ENCODE measurements at regions not wholly inside any gene's neighbourhood (a gene's known extent, or its start where the extent isn't known, plus 50 kb on each side); places are given as distances from the start of the nearest gene placed in this dataset.

GRCh38 chr5:101482931-101483330 is 579.8 kb upstream of the ST8SIA4 start:
- no peak overlapping the region for H3K27ac ChIP-seq (replicated peaks)
- TF ChIP-seq REST (IDR thresholded peaks at IDR 0.05; ENCODE audit: insufficient replicate concordance, low read depth), result no peak
- TF ChIP-seq POLR2AphosphoS5 (IDR thresholded peaks at IDR 0.05; ENCODE audit: low read depth), result no peak
- TF ChIP-seq CTCF (IDR thresholded peaks at IDR 0.05; ENCODE audit: insufficient read depth, low read length), result no peak
- no peak for TF ChIP-seq GABPA (IDR thresholded peaks at IDR 0.05; ENCODE audit: low read depth)
- no peak for TF ChIP-seq SPI1 (IDR thresholded peaks at IDR 0.05; ENCODE audit: borderline replicate concordance, low read depth)
- DNase-seq (ENCODE audit: low read depth in 1 of 2, low spot score in 1 of 2), result no peak
- H3K27me3 ChIP-seq (ENCODE audit: insufficient read depth, poor library complexity, severe bottlenecking), result no peaks in the 10 kb centered on the region
- no peak overlapping the region for H3K4me3 ChIP-seq (replicated peaks; ENCODE audit: insufficient read depth, low read length)

- TF ChIP-seq REST (IDR thresholded peaks at IDR 0.05; ENCODE audit: insufficient replicate concordance, low read depth) (no peak), CTCF (IDR thresholded peaks at IDR 0.05; ENCODE audit: insufficient read depth, low read length) (no peak), POLR2AphosphoS5 (IDR thresholded peaks at IDR 0.05; ENCODE audit: low read depth) (no peak), GABPA (IDR thresholded peaks at IDR 0.05; ENCODE audit: low read depth) (no peak), SPI1 (IDR thresholded peaks at IDR 0.05; ENCODE audit: borderline replicate concordance, low read depth) (no peak)
- DNase-seq (ENCODE audit: low read depth in 1 of 2, low spot score in 1 of 2), result no peak
- no peak overlapping the region for H3K27ac ChIP-seq (replicated peaks)
- no peak overlapping the region for H3K4me3 ChIP-seq (replicated peaks; ENCODE audit: insufficient read depth, low read length)
- H3K27me3 ChIP-seq (ENCODE audit: insufficient read depth, poor library complexity, severe bottlenecking), result no peaks in the 10 kb centered on the region
Observed at GRCh38 chr5:101473483-101473882, 570.4 kb upstream of the ST8SIA4 start.

GRCh38 chr5:101461455-101461854 is 558.4 kb upstream of the ST8SIA4 start:
- no peak overlapping the region for H3K4me3 ChIP-seq (replicated peaks; ENCODE audit: insufficient read depth, low read length)
- no peak for TF ChIP-seq CTCF (IDR thresholded peaks at IDR 0.05; ENCODE audit: insufficient read depth, low read length)
- TF ChIP-seq GABPA (IDR thresholded peaks at IDR 0.05; ENCODE audit: low read depth), result no peak
- no peak for TF ChIP-seq SPI1 (IDR thresholded peaks at IDR 0.05; ENCODE audit: borderline replicate concordance, low read depth)
- TF ChIP-seq REST (IDR thresholded peaks at IDR 0.05; ENCODE audit: insufficient replicate concordance, low read depth), result no peak
- TF ChIP-seq POLR2AphosphoS5 (IDR thresholded peaks at IDR 0.05; ENCODE audit: low read depth), result no peak
- no peaks in the 10 kb centered on the region for H3K27me3 ChIP-seq (ENCODE audit: insufficient read depth, poor library complexity, severe bottlenecking)
- no peak for DNase-seq (ENCODE audit: low read depth in 1 of 2, low spot score in 1 of 2)
- H3K27ac ChIP-seq (replicated peaks), result no peak overlapping the region
